Adrenal gland (tissue), 9 donors: ENCODE measurements at regions not wholly inside any gene's neighbourhood (a gene's known extent, or its start where the extent isn't known, plus 50 kb on each side); places are given as distances from the start of the nearest gene placed in this dataset.

ENCODE experiments used
- DNase-seq, 7 donors: peaks; one replicate each; pipeline ENCODE4 v3.0.0-alpha.2; 2019 to 2020
- H3K27ac ChIP-seq, 5 donors: fragments of 200-600 bp; sonication (generic) in 4 of 5; 1 replicate in 3 of 5; 2 replicates in 2 of 5; pipeline versions ENCODE4 v1.5.1 to v1.8.0; 2016 to 2020; ENCODE audit warnings: mild to moderate bottlenecking in 1 of 5
- H3K27me3 ChIP-seq: fragments of 200-600 bp; 2 replicates; pipeline ENCODE4 v1.8.0; 2021
- H3K36me3 ChIP-seq, 2 donors: fragments of 200-600 bp; replicated peaks in 1 of 2; 1 replicate in 1 of 2; 2 replicates in 1 of 2; pipeline versions ENCODE4 v1.5.1 to v1.8.0; 2018 to 2022
- H3K4me1 ChIP-seq, 2 donors: fragments of 200-600 bp; replicated peaks in 1 of 2; 1 replicate in 1 of 2; 2 replicates in 1 of 2; pipeline versions ENCODE4 v1.5.1 to v1.8.0; 2018 to 2021
- H3K4me3 ChIP-seq, 4 donors: fragments of 200-600 bp; sonication (generic) in 3 of 4; one replicate each; pipeline ENCODE4 v1.5.1; 2016 to 2018
- H3K9me3 ChIP-seq, 3 donors: fragments of 200-600 bp; sonication (generic) in 1 of 3; replicated peaks in 1 of 3; 1 replicate in 2 of 3; 2 replicates in 1 of 3; pipeline versions ENCODE4 v1.5.1 to v1.8.0; 2016 to 2021
- CTCF ChIP-seq, 6 experiments: fragments of 450-650 bp in 4 of 6; fragments of 200-600 bp in 2 of 6; sonication (generic) in 1 of 6; IDR thresholded peaks; 1 replicate in 5 of 6; 2 replicates in 1 of 6; pipeline versions ENCODE4 v1.5.1 to v1.8.0; 2016 to 2021; ENCODE audit warnings: antibody characterized with exemption in 6 of 6, mild to moderate bottlenecking in 2 of 6, moderate library complexity in 1 of 6
- POLR2A ChIP-seq, 2 donors: fragments of 450-650 bp; IDR thresholded peaks; one replicate each; pipeline ENCODE4 v1.6.1; 2017; ENCODE audit warnings: antibody characterized with exemption in 2 of 2, mild to moderate bottlenecking in 2 of 2, moderate library complexity in 1 of 2
- WGBS, 4 donors: extraction: QIAGEN DNeasy Blood & Tissue Kit in 2 of 4; methylation state at CpG; one replicate each; pipeline versions ENCODE4 v1.1.5 to v1.1.7; 2013 to 2017; 5-methylcytosine and 5-hydroxymethylcytosine counted together
- intact Hi-C, 2 donors: fragments of 100-400 bp; cut with DNase I; formaldehyde crosslinking; loops; one replicate each; pipeline versions ENCODE4 v1.14.1 to v1.15.0; 2022 to 2023
- donor health status: healthy with polysubstance abuse.
- donor health status: Bipolar disorder and iron deficiency.
- donor health status: DM: yes; HTN: yes; CAD: no.
- donor health status: DM: no; HTN: no; CAD: no.
- donor health status: DM: no; HTN: no; CAD: no.

GRCh38 chr17:74148901-74149596, 54.4 kb upstream of the RPL38 start:
- no peaks in the 10 kb centered on the region for H3K9me3 ChIP-seq
- no peak overlapping the region for H3K27ac ChIP-seq
- no peaks in the 10 kb centered on the region for H3K36me3 ChIP-seq
- intact Hi-C loops = no loop called here
- H3K27me3 ChIP-seq = no peaks in the 10 kb centered on the region
- WGBS, 4 donors = 87 to 95% (median 93%) methylated on average over 7 of the region's 7 CpGs
- no peaks in the 10 kb centered on the region for H3K4me1 ChIP-seq
- no peak overlapping the region for H3K4me3 ChIP-seq
- TF ChIP-seq POLR2A (IDR thresholded peaks at IDR 0.05) (no peak), CTCF (IDR thresholded peaks at IDR 0.05) (no peak)
- DNase-seq = peak in 1 of 7 donors; percentile 25

- Histone ChIP-seq H3K9me3 (no peaks in the 10 kb centered on the region), H3K27ac (no peak overlapping the region), H3K4me3 (no peak overlapping the region), H3K27me3 (no peaks in the 10 kb centered on the region), H3K36me3 (no peaks in the 10 kb centered on the region), H3K4me1 (no peaks in the 10 kb centered on the region)
- 78 to 83% (median 80%) methylated on average over 10 to 13 of the region's 13 CpGs for WGBS, 4 donors
- intact Hi-C loops = no loop called here
- no peak for TF ChIP-seq CTCF (IDR thresholded peaks at IDR 0.05)
- no peak for TF ChIP-seq POLR2A (IDR thresholded peaks at IDR 0.05)
- peak in 1 of 7 donors; percentile 14 for DNase-seq
Measured at GRCh38 chr17:74149597-74150427, 53.7 kb upstream of the RPL38 start.

- no peaks in the 10 kb centered on the region for H3K36me3 ChIP-seq
- H3K27ac ChIP-seq = no peak overlapping the region
- no peak overlapping the region for H3K4me3 ChIP-seq
- TF ChIP-seq POLR2A (IDR thresholded peaks at IDR 0.05) (no peak), CTCF (IDR thresholded peaks at IDR 0.05) (no peak)
- WGBS, 4 donors = 57 to 78% (median 69%) methylated on average over 9 to 14 of the region's 14 CpGs
- no peaks in the 10 kb centered on the region for H3K4me1 ChIP-seq
- DNase-seq = peak in 1 of 7 donors; percentile 29
- H3K9me3 ChIP-seq = no peaks in the 10 kb centered on the region
- H3K27me3 ChIP-seq = no peaks in the 10 kb centered on the region
- intact Hi-C loops = no loop called here
Measured at GRCh38 chr17:74150428-74151025, 53.0 kb upstream of the RPL38 start.

- intact Hi-C loops = no loop called here
- Histone ChIP-seq H3K27me3 (no peaks in the 10 kb centered on the region), H3K4me1 (no peaks in the 10 kb centered on the region), H3K27ac (no peak overlapping the region), H3K4me3 (no peak overlapping the region), H3K36me3 (no peaks in the 10 kb centered on the region), H3K9me3 (no peaks in the 10 kb centered on the region)
- TF ChIP-seq POLR2A (IDR thresholded peaks at IDR 0.05) = no peak
- no peak for TF ChIP-seq CTCF (IDR thresholded peaks at IDR 0.05)
- peak in 1 of 7 donors; percentile 24 for DNase-seq
- 85 to 91% (median 89%) methylated on average over 17 to 18 of the region's 18 CpGs for WGBS, 4 donors
Measured at GRCh38 chr17:74151551-74152315, 51.7 kb upstream of the RPL38 start.
